ENCODE measurements at regions not wholly inside any gene's neighbourhood (a gene's known extent, or its start where the extent isn't known, plus 50 kb on each side); places are given as distances from the start of the nearest gene placed in this dataset.

DNA sequence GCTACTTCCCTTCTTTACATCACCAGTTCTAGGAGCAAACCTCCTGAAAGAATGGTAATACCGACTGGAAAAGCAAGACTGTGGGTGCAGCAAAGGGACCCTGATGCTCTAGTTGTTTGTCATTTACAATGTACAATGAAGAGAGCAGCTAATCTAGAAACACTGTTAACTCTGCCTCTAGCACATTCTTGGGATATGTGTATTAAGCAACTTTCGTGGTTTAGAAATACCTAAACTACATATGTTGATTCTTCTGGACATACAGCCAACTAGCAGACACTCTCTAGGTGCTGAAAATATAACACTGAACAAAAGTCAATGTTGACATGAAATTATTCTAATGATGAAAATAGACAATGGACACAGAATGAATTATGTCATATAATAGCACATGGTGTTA is 440.3 kb upstream of the MC4R start:
- DNase-seq = no peak

DNA sequence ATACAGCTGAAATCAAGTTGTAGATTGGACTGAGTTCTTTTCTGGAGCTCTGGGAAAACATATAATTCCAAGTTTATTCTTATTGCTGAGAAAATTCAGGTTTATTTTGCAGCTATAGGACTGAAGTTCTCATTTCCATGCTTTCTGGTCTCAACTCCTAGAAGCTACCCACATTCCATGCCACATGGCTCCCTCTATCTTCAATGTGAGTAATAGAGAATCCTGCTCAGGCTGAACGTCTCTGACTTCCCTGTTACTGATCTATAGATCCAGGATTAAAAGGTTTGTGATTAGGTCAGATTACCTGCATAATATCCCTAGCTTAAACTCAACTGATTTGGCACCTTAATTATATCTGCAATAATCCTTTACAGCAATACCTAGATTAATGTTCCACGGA is 453.8 kb upstream of the MC4R start:
- DNase-seq = no peak

GRCh38 chr18:60831971-60832370 is 459.4 kb upstream of the MC4R start:
- DNase-seq = no peak

GRCh38 chr18:60838677-60839076 is 466.1 kb upstream of the MC4R start:
- DNase-seq = no peak

- no peak for DNase-seq
These were observed 473.8 kb upstream of the MC4R start for GRCh38 chr18:60846396-60846795.

DNA sequence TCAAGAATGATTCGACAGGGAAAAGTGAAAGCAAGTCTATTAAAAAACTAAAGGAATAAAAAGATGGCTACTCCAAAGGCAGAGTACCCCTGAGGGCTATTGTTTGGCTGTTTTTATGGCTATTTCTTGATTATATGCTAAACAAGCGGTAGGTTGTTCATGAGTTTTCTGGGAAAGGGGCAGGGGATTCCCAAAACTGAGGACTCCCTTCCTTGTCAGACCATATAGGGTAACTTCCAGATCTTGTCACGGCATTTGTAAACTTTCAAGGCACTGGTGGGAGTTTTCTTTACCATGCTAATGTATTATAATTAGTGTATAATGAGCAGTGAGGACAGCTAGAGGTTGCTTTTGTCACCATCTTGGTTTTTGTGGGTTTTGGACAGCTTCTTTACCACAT is 474.9 kb upstream of the MC4R start:
- DNase-seq = no peak

DNA sequence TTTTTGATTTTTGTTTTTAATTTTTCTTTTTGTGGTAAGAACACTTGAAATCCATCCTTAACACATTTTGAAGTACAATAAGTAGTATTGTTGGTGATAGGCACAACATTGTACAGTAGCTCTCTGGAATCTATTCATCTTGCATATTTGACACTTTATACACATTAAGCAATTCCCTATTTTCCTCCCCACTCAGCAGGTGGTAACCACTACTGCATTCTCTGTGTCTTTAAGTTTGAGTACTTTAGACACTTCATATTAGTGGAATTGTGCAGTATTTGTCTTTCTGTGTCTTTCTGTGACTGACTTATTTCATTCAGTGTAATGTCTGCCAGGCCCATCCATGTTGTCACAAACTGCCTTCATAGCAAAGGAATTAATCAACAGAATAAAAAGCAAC is 471.7 kb upstream of the CDH20 start:
- no peak for DNase-seq

DNA sequence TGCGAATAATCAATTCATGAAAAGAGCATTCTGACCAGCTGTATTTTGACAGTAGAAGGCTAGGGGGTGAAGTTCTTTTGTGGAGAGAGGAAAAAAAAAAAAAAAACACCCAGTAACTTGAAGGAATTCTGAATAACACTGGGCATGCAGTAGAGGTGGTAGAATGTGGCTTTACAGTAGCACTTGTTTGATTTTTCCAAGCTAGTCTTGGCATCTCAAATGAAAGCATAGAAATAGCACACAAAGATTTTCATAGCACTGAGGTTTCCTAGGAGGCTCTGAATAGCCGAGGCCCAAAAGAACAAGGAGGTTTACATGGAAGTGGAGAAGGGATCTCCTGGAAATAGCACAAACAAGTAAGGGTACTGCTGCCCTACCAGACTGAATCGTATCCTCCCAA is 470.2 kb upstream of the CDH20 start:
- DNase-seq = no peak

DNA sequence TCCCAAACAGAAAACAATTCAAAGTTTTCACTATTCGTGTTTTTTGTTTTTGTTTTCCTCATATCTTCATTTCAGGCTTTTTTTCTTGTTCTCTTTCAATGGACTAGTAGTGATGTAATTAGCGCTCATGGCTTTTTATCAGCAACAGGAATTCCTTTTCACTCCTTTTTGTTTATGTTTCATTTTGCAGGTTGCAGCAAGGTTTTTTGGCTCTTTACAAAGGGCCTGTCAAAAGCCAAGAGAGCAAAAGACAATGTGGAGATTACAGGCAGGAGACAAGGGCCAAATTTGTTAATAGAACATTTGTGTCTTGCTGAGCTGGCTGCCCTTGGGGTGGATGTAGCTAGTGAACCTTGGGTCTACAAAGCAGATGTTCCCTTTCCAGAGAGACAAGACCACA is 467.4 kb upstream of the CDH20 start:
- DNase-seq = no peak

- DNase-seq = no peak
These were observed 462.7 kb upstream of the CDH20 start for GRCh38 chr18:60870261-60871153.

DNA sequence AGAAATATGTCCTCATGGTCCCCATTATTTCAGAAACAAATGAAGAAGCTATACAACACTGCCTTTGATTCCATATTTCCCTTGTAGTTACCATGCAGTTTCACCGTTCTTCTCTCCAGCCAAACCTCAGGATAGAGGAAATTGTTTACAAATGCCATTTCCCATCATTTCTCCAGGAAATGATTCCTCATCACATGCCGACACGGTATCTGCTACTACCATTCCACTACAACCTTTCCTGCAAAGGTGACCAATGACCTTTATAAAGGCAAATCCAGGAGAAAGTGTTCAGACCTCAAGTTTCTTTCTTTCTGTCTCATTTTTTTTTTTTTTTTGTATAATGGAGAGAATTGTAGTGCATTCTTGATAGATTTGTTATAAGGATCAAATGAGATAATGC is 460.8 kb upstream of the CDH20 start:
- DNase-seq = no peak

DNA sequence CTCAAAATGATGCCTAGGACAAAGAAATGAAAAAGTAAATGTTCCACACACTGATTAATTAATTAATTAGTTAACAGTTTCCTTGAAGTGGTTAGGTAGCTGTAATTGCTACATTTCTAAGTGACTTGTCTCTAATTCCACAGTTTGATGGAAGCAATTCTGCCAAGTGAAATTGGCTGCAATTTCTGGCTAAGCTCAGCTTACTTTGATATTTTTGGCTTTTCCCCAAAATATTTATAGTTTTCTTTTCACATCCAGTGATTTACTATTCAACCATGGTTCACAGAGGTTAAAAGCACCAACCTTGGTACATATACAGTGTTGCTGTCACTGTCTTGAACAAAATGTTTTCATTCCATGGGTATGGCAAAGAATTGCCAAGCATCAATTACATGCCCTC is 459.5 kb upstream of the CDH20 start:
- DNase-seq = no peak

DNA sequence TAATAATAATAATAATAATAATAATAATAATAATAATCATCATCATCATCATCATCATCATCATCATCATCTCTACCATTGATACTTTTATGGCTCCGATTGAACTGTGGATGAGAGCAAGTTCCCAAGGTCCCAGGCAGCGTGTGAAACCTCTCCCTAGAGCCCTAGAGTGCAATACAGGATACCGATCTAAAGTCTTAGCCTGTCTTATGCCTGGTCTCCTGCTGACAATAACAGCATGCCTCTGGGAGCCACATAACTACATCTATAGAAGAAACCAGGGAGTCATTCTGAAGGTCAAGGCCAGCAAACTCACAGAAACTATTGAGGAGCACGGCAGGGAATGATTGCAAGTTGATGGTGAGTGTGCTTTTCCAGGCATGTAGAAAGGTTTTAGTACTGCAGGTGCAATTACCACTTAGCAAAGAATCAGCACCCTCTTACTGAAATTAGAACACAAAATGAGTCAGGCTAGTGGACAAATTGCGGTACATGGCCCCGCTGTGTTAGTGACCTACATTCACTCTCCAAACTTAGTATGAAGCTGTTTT is 457.2 kb upstream of the CDH20 start:
- no peak for DNase-seq

DNA sequence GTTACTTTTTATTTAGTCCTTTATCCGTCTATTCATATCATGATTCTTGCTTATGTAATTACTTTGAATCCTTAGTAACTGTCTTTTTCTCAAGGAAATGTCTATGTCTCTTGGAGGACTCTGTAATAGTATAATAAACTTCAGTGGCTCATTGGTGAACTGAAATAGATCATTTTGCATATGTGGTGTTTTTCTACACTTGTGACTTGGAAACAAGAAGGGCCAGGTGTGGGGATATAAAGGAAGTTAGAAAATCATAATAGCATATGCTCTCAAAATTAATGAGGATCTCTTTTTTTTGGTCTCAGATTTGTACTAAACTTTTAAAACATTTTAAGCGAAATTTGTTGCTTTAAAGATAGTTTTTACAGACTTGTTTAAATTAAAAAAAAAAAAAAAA is 453.0 kb upstream of the CDH20 start:
- no peak for DNase-seq

DNA sequence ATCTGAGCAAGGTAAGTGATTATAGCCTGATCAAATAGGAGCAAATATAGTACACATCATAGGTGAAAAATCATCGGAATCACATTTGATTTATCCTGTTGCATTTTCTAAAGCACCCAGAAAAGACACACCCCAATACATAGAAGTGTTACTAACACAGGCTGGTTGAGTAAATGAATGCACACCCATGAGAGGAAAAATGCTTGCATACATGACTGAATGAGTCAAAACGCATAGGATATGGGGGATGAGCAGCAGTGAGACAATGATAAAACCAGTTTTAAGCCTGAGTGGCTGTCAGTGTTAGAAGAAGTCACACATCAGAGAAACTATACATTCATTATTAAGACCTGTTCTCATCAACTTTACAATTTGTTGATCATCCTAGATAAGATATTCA is 449.6 kb upstream of the CDH20 start:
- no peak for DNase-seq

DNA sequence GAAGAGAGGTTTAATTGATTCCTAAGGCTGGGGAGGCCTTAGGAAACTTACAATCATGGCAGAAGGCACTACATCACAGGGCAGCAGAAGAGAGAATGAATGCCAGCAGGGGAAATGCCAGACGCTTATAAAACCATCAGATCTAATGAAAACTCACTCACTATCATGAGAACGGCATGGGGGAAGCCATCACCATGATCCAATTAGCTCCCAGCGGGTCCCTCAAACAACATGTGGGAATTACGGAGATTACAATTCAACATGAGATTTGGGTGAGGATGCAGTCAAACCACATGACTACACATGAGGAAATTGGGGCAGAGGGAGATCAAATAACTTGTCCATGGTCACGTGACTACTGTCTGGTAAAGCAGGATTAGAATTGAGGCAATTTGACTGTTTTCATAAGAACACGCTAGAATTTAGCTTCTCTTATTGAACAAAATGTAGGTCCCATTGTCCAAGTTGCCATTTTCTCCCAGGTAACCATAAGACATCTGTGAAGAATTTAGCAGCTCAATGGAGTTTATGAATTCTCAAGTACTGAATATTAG is 445.1 kb upstream of the CDH20 start:
- DNase-seq = no peak

DNA sequence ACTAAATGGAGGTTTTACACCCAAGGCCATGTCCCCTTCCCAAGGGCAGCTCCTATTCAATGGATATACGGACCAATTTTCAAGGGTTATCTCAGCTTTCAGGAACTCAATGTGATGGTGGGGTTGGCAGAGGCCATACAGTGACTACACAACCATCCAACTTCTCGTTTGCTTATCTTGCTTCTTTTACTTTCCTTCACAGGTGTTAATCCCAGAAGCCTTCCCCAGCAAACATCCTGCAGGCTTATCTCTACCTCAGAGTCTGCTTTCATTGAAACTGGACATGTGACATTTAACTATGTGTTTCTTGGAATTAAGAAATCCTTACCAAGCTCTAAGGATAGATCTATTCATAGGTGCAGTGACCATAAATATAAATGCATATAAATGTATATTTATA is 443.8 kb upstream of the CDH20 start:
- DNase-seq = no peak

DNA sequence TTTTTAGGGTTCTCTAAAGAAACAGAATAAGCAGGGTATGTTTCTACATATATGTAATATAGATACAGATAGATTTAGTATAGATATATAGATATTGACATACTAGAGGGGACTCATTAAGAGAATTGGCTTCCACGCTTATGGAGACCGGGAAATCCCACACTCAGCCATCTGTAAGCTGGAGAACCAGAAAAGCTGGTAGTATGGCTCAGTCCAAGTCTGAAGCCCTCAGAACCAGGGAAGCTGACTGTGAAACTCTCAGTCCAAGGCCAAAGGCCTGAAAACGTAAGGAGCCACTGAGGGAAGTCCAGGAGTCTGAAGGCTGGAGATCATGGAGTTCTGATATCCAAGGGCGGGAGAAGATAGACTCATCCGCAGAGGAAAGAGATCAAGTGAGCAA is 441.3 kb upstream of the CDH20 start:
- DNase-seq = no peak

DNA sequence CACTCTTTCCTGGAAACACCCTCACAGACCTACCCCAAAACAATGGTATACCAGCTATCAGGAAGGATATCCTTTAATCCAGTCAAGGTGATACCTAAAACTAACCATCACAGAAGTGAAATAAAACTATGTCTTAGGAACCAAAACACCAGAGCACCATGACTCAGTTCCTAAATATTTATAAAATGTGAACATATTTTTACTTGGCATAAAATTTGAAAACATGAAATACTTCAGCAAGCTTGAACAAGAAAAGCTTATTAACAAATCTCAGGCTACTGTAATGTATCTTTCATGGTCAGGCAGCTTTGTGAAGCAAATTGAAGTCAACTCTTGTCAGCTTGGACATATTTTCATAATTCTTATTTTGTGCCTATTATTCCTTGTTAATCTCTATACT is 440.8 kb upstream of the CDH20 start:
- DNase-seq = no peak

GRCh38 chr18:60892855-60893254 is 440.4 kb upstream of the CDH20 start:
- no peak for DNase-seq

DNA sequence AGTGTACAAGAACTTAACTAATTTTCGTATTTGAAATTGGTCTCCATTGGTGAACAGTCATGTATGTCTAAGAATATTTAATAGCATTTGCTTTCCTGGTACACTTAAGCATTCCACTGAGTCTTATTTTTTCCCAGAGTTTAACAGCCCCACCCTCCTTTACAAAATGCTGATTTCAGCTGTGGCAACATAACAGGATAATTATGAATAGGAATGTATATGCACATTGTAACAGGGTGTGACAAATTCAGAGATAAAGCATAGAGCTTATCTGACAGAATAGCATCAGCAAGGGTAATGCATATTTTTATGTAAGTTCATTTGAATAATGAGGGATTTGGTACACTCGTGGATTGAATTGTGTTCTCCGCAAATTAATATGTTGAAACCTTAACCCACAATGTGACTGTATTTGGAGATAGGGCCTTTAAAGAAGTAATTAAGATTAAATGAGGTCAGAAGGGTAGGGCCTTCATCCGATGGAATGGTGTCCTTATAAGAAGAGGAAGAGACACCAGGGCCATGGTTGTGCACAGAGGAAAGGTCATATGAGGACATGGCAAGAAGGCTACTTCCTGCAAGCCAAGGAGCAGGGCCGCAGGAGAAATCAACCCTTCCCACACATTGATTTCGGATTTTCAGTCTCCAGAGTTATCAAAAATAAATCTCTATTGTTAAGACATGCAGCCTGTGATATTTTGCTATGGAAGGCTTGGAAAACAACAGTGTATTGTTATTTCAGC is 439.7 kb upstream of the CDH20 start:
- no peak for DNase-seq

GRCh38 chr18:60894254-60894945 is 438.8 kb upstream of the CDH20 start:
- no peak for DNase-seq

GRCh38 chr18:60895181-60895580 is 438.0 kb upstream of the CDH20 start:
- DNase-seq = no peak

All from DMS 273 treated with DMSO at 0.1 percent for 48 hours (cell line).